ENCODE measurements at regions not wholly inside any gene's neighbourhood (a gene's known extent, or its start where the extent isn't known, plus 50 kb on each side); places are given as distances from the start of the nearest gene placed in this dataset.
"Not testable (repeated sequence)": the region's sequence is repeated elsewhere in the genome, so short reads cannot be mapped to it uniquely, and the experiment has no call there.

- DNase-seq (ENCODE audit: low read depth): not testable (repeated sequence)
These were observed 54.0 kb upstream of the GPR89A start for GRCh38 chr1:145553795-145554194.

DNA sequence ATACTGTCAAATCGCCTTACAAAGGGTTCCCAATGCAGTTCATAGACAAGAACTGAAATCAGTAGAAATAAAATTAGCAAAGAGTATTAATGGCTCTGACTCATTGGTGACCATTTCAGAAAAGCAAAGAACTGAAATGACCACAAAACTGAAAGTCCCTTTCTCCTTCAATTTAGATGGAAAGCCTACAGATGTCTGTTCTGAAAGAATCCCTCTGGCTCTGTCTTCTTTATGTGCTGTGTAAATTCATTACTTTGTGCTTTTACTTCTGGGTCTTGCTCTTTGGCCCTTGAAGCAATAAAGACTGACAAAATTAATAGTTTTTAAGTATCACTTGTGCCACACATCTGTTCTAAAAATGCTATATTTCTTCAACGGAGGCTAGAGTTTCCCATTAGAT is 62.7 kb upstream of the GPR89A start:
- no peak for DNase-seq (ENCODE audit: low read depth)

- peak; percentile 37 for DNase-seq (ENCODE audit: low read depth)
These were observed 66.1 kb upstream of the GPR89A start for GRCh38 chr1:145541685-145542084.

DNA sequence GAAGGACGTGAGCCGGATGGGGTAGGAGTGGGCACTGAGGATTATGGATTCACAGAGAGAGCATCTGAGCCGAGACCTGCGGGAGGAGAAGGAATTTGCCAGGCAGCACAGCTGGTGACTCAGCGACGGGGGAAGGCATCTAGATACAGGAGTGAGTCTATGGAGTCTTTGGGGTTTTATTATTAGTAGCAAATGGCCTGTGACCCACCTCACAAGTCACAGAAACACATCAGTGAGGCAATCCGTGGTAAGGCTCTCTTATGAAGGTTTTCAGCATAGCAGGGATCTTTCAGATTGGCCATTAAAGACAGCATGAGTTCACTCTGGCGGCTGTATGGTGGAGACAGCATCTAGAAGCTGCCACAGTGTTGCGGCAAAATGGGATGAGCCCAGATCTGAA is 66.5 kb upstream of the GPR89A start:
- peak; percentile 77 for DNase-seq (ENCODE audit: low read depth)

DNA sequence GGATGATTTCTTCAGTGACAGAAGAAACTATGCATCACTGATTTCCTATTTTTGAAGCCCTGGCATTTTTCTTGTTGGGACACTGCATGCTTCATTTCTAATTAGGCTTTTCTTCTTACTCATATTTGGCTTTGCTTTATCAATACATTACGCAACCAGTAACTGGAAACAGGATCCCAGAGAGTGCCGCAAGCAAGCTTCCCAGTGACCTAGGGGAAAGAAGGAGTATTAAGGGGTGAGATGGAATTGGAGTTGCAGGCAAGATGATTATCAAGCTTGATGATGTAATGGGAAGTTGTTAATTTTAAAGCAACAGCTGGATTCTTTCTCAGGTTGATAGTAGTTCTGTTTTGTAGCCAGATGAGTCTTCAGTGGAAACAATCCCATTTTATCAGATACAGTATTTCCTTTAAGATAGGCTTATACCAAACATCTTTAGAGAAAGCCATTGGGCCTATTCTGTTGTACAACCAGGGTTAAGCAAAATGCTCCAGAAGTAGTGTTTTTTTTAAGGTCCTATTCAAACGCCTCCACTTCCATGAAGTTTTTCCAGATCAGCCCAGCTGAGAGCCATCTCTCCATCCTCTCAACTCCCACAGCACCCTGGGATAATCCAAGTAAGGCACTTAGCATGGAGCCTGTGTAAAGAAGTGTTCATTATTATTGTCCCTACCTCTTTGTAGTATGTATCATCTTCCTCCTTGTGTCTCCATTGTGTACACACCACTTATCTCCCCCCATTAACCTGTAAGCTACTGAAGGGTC is 69.5 kb upstream of the GPR89A start:
- DNase-seq (ENCODE audit: low read depth): not testable (repeated sequence)

- DNase-seq (ENCODE audit: low read depth): peak; percentile 23
These were observed 70.8 kb upstream of the GPR89A start for GRCh38 chr1:145537003-145537402.

DNA sequence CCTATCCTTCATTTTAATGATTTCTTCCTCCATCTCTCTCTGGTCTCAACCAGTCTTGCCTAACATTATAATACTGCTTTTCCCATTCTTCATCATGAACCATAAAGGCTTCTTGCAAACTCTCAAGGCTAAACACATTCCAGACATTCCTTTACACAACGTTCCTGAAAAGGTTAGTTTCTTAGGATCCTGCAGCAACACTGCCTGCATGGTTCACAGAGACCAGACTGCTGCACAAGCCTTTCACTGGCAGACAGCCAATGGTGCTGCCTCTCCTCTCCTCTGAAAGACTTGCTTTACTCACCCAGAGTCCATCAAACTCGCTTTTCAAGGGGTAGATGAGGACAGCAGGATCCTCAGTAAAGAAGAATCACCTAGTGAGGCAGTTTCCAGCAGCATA is 72.3 kb upstream of the GPR89A start:
- DNase-seq (ENCODE audit: low read depth): peak; percentile 48

GRCh38 chr1:145528068-145528564 is 79.7 kb upstream of the GPR89A start:
- not testable (repeated sequence) for DNase-seq (ENCODE audit: low read depth)

DNA sequence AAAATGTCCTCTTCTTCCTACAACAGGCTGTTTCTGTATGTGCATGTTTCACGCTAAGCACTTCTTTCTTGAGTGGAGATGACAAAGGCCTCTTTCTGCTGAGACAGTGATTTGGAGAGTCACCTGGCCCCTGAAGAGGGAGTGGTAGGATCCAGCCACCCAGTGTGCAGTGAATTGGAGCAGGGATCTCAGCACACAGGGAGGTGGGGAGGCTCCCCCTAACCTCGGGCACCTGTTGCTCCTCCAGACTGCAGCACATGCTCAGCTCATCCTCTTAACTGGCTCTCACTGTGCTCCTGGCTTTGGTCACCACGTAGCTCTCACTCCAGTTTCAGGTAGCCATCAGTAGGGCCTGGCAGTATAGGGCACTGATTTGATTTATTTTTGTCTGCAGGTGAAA is 87.6 kb upstream of the GPR89A start:
- DNase-seq (ENCODE audit: low read depth): not testable (repeated sequence)

DNA sequence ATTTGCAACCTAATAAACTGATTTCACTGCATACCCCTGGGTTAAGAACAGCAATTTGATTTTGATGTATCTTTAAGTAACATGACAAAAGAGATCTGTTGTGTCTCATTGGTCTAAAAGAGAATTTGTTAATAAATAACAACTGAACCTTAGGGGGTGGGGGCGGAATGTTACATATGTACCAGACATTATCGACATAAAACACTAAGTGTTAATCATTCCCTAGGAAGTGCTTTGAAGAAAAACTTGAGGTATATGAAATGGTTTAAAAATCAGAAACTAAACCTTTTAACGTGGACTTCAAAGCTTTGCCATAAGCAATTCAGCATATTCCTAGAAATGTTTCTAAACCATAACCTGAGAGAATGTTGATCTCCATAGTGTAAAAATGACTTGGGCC is 88.5 kb upstream of the GPR89A start:
- not testable (repeated sequence) for DNase-seq (ENCODE audit: low read depth)

DNA sequence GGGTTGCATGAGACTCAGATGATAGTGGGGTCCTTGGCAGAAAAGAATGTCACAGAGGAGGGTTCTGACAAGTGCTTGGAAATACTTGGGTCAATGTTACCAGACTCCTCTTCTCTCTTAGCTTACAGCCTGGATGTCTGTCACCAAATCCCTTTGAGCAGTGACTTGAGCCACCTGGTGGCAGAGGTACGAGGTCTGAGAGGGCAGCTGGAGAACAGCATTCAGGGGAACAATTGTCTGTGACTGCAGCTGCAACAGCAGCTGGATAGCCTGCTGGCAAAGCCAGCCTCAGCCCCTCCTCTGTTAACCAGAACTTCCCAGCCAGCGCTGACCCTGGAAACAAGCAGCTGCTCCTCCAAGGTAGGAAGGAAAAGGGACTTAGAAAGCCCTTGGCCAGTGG is 87.6 kb upstream of the NBPF20 start:
- DNase-seq (ENCODE audit: low read depth): not testable (repeated sequence)

- not testable (repeated sequence) for DNase-seq (ENCODE audit: low read depth)
These were observed 82.7 kb upstream of the NBPF20 start for GRCh38 chr1:145508053-145508452.

- not testable (repeated sequence) for DNase-seq (ENCODE audit: low read depth)
These were observed 80.6 kb upstream of the NBPF20 start for GRCh38 chr1:145505663-145506647.

DNA sequence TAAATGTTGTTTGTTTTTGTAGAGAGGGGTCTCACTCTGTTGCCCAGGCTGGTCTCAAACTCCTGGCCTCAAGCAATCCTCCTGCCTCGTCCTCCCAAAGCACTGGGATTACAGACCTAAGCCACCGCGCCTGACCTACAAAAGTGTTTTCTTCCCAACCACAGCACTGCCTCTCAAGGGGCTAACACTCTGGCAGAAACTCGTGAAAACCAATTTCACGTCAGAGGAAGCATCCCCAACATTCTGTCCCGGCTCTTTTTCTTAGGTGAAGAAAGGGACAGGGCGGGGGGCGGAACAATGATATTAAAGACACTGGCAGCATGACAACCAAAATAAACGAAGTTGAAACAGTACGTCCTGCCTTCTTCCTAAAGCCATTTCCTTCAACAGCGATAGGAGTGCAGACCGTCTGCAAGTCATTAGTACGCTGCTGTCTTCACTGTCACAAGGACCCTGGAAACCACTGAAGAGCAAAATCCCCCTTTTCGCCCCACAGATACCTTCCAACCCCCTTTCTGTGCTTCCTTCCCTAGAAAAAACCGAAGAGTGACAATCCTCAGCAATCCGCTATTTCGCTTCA is 79.5 kb upstream of the NBPF20 start:
- DNase-seq (ENCODE audit: low read depth): not testable (repeated sequence)

DNA sequence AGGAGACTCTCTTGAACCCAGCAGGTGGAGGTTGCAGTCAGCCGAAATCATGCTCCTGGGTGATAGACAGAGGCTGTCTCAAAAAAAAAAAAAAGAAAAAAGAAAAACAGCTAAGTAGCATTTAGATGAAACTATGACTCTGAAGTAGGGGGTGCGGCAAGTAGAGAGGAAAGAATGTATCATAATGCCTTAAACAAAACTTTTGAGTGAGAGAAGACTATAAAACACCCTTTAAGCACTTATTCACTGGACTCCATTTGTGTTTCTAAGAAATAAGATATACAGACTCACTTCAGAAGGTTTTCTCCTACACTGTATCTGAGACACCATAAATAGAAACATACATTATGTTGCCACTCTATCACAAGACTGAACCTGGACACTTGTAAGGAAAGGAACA is 78.9 kb upstream of the NBPF20 start:
- DNase-seq (ENCODE audit: low read depth): not testable (repeated sequence)

- DNase-seq (ENCODE audit: low read depth): not testable (repeated sequence)
These were observed 74.8 kb upstream of the NBPF20 start for GRCh38 chr1:145500251-145500650.

DNA sequence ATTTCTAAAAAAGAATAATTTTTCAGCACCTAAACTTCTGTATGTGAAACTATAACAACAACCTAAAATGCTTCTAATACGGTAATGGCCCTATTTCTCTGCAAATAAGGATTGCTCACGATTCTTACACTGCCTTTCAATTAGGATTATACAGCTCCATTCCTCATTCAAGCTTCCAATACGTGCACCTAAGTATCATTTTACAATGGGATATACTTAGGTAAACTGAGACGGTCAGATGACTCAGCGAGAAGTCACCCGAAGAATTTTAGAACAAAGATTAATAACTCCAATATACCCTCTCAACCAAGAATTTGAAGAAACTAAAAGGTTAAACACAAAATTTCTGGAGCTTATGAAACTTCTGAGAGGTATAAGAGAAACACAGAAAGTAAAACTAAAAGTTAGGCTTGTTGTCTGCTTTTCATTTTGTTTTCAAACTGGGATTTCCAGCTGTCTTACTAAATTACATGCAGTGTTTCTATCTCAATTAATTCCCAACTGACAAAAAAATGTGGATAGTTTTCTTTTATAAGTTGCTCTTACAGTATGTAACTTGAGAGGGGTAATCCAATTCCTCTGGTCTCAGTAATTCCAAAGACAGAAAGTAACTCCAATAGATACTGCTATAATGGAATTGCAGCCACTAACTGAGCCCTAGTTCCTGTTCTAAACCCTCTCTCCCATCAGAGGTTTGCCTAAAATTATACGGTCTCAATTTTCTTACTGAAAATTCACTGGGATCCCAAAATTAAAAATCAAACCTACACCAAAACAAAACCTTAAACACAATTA is 69.9 kb upstream of the NBPF20 start:
- DNase-seq (ENCODE audit: low read depth): not testable (repeated sequence)

DNA sequence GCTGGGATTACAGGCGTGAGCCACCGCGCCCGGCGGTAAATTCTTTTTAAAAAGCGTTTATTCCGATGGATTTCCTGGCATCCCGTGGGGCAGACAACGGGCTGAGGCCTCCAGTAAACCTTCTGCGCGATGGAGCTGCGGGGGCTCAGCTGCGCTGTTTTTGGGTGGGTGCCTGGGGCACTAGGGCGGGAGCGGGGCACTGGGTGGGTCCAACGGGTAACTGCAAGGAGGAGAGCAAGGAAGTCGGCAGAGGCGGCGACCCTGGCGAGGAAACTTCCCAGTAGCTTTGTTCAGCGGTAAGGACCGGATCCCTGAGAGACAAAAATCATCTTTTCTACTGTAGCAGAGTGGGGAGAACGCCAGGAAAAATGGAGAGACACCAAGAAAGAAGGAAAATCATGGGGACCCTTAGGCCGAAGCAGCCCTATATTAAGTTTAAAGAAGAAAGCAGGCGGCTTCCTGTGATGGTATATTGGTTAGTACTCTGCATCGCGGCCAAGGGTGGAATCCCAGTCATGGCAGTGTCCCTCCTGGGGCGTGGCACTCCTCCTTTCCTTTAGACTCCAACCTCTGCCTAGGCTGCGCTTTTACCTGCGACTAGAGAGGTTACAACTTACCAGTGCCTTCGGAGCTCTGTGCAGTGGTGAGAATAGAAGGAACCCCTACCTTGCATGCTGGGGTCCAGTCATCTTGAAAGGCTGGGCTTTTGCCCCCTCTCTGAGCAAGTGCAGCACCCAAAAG is 63.0 kb upstream of the NBPF20 start:
- DNase-seq (ENCODE audit: low read depth): not testable (repeated sequence)

DNA sequence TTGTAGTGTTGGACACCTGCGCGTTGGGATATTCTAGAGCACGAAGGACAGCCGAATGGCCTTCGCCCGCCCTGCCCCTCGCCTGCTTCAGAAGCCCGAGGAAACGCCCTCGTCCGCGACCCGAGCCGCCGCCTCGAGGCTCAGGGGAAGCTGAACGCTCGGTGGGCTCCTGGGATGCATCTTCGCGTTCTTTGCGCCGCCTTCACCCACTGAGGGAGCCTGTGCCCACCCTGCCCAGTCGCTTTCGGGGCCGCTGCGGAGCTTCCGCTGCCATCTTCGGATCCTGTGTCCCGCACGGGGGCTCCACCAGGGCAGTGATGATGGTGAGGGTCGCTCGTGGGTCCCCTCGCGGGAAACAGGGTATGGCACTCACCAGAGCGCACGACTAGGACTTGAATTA is 61.8 kb upstream of the NBPF20 start:
- DNase-seq (ENCODE audit: low read depth): not testable (repeated sequence)

GRCh38 chr1:145484257-145484656 is 58.9 kb upstream of the NBPF20 start:
- DNase-seq (ENCODE audit: low read depth): not testable (repeated sequence)

Data from Daoy (cell line).